HG02943 (cell line): ENCODE measurements at regions not wholly inside any gene's neighbourhood (a gene's known extent, or its start where the extent isn't known, plus 50 kb on each side); places are given as distances from the start of the nearest gene placed in this dataset.

Experiments
- ATAC-seq: cut with Tn5 transposase; IDR thresholded peaks from one replicate; pipeline ENCODE4 v1.9.1; 2021; ENCODE audit warnings: mild to moderate bottlenecking, low read depth, moderate library complexity; ENCODE audit not compliant: unreplicated experiment

DNA sequence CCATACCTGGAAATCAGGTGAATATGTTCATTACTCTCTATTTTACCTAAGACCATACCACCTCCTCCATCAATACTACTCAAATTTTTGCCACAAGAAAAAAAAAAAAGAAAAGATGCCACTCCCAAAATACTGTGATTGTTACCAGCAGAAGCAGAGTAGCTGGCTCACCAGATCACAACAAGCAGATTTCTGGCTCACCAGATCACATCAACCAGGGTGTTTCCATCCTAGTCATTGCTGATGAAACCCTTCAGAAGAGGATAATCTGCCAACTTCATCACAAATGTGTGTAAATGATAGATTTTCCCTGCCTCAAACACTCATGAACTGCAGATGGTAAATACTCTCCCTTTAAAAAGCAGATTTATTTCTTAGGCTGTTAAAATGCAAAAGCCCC lies 109.7 kb upstream of the NAMPT start:
- no peak for ATAC-seq

DNA sequence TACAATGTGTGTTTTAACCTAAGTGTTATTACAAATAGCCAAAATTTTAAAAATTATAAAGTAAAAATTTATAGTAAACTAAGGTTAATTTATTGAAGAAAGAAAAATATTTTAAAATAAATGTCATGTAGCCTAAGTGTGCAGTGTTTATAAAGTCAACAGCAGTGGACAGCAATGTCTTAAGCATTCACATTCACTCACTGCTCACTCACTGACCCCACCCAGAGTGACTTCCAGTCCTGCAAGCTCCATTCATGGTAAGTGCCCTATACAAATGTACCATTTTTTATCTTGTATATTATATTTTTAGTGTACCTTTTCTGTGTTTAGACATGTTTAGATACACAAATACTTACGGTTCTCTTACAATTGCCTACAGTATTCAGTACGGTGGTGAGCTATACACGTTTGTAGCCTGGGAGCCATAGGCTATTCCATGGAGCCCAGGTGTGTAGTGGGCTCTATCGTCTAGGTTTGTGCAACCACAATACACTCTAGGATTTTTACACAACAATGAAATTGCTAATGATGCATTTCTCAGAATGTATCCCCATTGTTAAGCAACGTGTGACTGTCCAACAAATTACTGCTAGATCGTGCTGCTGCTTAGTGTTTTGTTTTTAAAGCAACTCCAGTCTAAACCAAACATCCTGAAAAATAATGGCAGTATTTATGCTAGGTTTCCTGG lies 108.9 kb upstream of the NAMPT start:
- no peak for ATAC-seq

DNA sequence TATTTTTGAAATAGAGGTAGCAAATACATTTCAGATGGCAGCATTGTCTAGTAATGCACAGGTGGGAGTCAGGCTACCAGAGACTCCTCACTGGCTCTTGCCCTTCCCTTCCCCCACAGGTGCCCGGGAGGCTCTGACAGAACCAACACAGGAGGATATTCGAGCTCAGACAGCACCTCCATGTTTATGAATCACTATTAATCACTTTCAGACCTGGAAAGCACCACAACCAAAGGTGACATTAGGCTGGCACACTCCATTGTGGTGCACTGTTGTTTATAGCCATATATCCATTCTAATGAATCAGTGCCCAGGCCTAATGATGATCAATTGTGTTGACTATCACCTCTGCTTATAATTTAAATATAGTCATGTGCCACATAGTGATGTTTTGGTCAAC lies 107.8 kb upstream of the NAMPT start:
- ATAC-seq, result no peak

DNA sequence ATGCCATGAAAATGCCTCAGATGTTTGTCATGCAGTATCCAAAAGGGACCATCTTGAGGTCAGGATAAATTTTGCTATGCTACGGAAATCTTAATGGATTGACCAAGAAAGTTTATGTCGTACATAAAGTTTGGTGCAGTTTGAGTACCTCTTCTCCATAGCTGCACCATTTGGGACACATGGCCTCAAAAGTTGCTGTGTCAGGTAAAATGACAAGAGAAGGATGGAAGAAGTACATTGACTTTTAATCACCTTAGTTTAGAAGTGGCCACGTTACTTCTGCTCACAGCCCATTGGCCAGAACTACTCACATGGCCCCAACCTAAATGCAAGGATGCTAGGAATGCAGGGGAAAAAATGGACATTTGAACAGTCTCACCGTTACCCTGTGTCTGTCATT lies 107.4 kb upstream of the NAMPT start:
- ATAC-seq, result no peak

DNA sequence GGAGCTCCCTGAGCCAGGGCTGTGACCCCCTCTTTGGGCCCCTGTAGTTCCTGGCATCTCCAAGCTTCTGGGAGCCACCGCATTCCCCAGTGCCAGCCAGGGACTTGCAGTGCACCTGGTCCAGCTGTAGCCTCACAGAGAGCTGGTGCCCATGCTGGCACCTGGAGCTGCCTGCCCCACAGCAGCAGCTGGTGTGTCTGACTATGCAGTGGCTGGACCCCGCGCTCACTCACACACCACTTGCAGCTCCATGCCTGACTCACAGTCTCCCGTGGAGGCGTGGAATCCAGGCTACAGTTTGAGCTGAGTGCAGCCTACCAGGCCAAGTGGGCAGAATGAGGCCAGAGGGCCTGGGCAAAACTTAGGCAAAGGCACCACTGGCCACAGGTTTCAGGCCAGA lies 102.2 kb upstream of the NAMPT start:
- no peak for ATAC-seq

DNA sequence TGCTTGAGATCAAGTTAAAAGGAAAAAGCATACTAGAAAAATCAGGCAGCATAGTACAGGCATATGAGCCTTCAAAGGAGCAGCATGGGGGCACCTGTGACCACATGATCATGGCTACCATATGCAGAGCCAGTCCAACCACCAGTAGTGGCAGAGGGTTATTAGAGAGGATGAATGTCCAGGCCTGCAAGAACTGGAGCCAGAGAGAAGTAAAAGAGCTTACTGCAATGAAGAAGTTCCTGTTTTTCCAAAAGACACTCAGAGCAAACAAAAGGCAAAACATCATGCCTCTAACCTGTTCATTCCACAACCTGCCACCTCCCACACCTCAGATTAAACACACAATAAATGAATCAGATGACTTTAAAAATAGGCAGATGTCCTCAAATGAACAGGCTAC lies 99.6 kb upstream of the NAMPT start:
- ATAC-seq, result no peak

DNA sequence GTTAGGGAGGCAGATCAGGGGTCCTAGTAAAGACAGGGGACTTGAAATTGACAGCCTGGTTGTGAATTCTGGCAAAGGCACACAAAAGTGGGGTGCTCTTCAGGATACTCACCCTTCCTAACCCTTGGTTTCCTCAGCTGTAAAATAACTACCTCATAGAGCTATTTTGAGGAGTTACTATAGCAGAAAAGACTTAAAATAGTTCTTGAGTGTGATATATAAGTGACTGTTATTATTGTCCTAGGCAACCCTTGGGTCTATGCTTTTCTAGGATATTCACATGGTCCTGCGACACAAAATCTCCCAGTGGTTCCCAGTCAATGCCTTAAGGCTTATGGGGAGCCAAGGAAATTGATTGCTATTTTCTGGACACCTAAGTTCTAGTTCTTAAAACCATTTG lies 98.1 kb upstream of the NAMPT start:
- ATAC-seq, result no peak

DNA sequence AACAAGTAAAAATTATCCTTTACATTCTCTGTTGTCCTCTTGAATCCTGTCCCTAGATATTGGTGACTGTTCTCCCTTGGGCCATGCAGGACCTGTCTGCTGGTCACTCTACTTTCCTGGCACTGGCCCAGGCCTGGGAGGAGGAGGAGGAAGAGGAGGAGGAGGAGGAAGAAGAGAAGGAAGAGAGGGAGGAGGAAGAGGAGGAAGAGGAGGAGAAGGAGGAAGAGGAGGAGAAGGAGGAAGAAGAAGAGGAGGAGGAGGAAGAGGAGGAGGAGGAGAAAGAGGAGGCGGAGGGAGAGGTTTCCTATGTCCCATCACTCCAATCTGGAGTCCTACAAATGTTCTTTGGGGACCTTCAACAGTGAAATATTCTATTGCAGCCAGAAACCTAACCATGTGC lies 97.3 kb upstream of the NAMPT start:
- ATAC-seq, result no peak

DNA sequence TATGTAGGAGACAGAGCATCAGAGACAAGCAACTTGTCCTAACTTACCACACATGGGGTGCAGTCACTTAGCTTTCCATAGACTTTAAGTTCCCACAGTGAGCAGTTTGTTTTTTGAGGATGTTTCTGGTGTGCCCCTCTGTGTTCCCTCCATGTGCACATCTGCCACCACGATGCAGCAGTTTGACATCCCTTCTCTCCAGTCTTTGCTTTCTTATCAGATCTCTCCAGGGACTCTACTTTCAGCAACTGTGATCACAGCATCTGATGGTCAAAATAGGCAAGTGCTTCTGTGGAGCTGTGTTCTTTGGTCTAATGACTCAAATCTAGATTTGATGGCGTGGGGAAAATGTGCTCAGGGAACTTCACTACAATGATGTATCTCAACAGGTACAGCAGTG lies 96.5 kb upstream of the NAMPT start:
- no peak for ATAC-seq

DNA sequence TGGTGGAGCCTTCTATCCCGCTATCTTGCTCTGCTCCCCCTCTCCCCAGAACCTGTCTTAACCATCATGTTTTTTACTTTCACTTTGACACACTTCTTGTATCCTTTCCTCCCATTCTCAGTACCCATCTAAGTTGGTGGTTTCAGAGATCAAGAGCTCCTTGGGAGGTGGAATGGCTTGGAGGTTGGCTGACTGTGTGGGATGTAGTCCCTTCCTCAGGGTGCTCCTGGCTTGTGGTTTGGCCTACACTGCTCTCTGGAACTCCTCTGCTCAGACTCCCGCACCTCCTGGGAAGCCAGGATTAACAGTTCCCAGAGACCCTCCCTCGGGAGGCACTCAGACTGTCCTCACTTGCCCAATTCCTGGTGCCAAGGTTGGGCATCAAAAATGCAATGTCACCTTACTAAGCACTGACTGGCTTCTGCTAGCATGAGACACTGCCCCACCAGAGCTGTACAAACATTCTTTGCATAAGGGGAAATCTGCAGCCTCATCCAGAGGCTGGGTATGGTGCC lies 93.1 kb upstream of the NAMPT start:
- no peak for ATAC-seq

DNA sequence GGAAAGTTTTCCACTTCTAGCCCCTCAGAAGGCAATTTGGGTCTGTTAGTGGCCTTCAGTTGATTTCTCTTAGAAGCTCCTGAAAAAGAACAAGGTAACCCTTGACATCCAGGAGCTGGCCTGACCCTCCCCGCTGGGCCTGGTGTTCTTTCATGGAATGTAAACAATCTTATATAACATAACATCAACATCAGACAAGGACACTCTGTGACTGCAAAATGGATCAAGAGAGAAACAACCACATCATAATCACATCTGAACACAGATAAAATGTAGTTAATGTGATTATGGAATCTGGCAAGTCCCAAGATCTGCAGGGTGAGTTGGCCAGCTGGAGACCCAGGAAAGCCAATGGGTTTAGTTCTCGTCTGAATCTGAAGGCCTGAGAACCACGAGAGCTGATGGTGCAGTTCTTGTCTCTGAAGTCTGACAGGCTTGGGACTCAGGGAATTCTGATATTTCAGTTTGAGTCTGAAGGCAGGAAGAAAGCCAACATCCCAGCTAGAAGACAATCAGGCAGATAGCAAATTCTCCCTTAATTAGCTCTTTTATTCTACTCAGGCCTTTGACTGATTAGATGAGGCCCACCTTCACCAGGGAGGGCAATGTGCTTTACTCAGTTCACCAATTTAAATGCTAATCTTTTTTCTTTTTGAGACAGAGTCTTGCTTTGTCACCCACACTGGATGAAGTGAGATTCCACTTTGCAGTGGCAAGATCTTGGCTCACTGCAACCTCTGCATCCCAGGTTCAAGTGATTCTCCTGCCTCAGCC lies 91.4 kb upstream of the NAMPT start:
- ATAC-seq, result no peak

DNA sequence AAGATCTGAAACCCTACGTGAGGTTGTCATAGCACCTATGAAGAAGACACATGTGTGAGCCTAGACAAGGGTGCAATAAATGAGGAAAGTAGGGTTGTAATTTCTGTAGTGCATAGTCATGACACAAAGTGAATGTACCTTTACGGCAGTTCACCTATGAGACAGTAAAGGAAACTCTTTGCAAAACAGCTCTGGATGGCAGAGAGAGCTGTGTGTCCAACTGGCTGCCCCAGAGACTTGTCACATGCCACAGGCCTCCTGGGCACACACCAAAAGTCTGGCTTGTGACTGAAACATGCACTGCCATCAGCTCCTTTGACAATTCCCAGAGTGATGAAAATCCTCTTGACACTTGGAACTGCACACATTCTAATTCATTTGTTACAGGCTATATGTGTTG lies 90.7 kb upstream of the NAMPT start:
- no peak for ATAC-seq

DNA sequence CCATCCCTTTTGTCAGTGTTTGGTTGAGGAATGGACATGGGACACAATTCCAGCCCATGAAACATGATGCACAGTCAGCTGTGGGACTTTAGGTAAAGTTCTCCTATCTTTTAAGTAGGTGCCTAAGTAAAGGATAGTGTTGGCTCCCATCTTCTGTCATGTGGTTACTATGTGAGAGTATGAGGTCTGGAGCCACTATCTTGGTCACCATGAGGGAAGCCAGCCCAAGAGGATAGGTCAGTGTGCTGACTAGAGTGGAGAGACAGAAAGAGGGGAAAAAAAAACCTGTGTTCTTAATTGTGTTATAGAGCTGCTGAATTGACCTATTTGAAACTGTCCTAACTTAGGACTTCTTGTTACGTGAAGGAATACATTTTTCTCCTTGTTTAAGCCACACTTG lies 89.7 kb upstream of the NAMPT start:
- no peak for ATAC-seq

DNA sequence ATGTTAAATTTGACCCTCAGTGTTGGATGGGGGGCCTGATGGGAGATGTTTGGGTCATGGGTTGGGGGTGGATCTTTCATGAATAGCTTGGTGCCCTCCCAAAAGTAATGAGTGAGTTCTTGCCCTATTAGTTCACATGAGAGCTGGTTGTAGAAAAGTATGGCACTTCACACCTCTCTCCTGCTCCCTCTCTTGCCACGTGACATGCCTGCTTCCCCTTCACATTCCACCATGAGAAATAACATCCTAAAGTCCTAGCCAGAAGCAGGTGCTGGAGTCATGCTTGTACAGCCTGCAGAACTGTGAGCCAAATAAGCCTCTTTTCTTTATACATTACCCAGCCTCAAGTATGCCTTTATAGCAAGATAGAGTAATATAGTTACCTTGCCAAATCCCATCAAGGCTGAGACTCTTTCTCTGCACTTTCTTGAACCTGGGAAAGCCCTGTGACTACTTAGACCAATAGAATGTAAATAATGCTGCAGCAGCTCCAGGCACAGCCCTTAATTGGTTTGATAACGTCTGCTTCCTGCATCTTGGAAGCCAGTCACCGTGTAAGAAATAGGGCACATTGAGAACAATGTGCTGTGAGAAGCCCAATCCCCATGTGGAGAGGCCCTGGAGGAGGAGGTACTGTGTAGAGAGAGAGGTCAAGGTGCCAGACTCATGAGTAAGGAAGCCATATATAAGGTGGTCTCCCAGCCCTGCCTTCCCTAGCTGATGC lies 88.0 kb upstream of the NAMPT start:
- ATAC-seq, result no peak

DNA sequence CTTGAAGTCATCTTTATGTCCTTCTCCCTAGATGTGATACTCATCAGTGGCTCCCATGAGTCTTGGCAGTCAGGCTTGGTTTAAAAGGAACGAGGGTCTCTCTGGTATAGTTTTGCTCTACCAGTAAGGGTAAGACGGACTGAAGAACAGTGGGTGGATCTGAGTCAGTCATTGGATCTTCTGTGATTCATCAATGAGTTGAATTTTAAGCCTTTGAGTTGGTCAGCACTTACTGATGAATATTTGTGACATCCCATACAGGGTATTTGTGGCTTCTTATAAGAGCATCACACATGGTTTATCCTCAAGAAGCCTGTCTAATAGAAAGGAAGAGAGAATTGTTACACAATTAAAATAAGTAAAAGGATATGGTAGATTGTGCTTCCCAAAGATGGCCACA lies 87.3 kb upstream of the NAMPT start:
- ATAC-seq, result no peak

DNA sequence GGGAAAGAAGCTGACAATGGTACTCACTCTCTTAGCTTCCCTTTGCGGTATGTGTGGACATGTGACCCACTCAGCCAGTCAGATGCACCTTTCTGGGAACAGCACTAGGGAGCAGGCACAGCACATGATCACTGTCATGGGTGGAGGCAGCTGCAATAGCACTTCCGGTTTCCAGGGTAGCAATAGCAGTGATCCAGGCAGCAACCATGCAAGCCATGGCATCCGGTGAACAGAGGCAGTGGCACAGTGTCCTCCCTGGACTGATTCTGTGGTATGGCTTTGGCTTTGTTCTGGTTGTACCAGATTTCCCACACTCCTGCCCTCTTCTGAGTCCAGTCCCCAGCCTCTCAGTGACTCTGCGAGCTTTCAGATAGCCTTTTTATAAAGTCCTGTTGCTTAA lies 86.8 kb upstream of the NAMPT start:
- ATAC-seq, result no peak

DNA sequence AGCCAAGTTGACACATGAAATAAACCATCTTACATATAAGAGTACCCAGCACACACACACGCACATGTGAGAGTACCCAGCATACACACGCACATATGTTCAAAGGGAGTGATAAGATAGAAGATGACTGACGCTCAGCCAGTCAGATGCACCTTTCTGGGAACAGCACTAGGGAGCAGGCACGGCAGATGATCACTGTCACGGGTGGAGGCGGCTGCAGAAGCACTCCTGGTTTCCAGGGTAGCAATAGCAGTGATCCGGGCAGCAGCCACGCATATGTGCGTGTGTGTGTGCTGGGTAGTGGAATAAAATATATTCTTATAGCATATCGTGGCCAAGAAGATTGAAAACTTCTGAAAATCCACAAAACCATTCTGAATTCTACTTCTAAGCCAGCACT lies 85.8 kb upstream of the NAMPT start:
- no peak for ATAC-seq

DNA sequence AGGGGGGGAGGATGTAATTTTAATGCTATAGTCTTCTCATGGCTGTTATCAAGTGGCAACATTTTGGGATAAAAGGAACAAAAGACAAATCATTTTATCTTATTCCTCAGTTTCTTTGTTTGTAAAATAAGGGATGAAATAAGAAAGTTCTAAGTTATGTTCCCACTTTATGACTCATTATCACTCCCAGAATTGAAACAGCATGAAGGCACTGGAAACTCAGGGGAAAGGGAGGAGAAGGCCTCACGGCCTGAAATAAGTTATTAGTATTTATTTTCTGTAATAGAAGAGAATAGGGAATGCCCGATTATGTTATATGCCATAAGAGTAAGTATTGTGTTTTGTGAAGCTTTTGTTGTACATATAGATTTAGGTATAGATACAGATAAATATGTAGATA lies 85.0 kb upstream of the NAMPT start:
- ATAC-seq, result no peak

DNA sequence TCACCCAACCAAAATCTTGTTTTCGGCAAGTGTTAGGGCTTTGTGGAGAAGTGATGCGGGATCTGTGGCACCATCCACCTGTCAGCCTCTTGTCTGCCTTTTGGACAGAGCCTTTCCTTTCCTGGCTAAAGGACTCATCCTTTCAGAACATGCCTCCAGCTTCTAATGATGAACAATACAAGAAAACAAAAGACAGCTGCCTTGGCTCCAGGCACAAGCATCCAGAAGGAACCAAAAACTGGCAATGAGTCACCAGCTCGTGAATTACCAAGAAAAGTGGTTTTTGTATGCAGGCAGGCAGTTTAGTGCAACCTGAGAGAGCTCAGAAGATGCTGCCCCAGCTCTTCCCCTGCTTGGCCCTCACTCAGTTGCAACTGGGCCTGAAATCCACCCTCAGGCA lies 84.6 kb upstream of the NAMPT start:
- no peak for ATAC-seq

DNA sequence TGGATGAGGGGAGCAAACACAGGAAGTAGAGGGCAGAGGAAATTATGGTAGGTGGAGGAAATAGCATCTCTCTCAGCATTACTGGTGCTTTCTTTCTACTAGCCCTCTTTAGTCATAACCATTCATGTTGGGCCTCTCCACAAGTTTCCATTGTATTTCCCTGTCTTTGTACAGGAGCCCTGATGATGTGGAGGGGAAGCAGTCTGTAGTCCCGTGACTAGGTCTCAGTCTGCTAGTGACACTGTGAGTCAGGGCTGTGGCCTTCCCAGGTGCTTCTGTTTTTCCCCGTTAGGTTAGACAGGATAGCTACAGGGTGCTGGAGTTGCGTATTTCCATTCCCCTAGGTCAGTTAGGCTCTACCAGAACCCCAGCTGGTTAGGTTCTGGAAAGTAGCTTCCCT lies 82.9 kb upstream of the NAMPT start:
- ATAC-seq, result no peak

DNA sequence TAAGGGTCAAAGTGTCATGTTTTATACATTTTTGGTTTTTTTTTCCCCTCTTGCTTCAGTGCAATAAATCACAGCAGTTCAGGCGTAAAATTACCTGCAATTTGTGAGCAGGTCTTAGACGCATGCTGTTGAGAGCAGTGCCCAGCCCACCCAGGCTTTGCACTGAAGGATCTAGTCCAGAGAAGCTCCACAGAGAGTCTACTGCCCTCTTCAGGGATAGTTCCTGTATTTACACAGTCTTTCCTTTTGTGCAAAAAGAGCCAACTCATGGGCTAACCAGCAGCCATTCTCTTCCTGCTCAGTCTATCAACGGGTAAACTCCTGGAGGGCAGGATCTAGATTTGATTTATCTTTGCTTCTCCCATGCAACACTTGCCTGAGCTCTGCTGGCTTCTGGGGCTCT lies 82.2 kb upstream of the NAMPT start:
- ATAC-seq, result no peak
